HG03159 (cell line): ENCODE measurements at regions not wholly inside any gene's neighbourhood (a gene's known extent, or its start where the extent isn't known, plus 50 kb on each side); places are given as distances from the start of the nearest gene placed in this dataset.

Experiments
- ATAC-seq: cut with Tn5 transposase; IDR thresholded peaks from one replicate; pipeline ENCODE4 v1.9.1; 2021; ENCODE audit warnings: mild to moderate bottlenecking, moderate library complexity; ENCODE audit not compliant: unreplicated experiment

GRCh38 chr14:101128478-101129321 lies 225.2 kb upstream of the RTL1 start:
- ATAC-seq, result no peak

DNA sequence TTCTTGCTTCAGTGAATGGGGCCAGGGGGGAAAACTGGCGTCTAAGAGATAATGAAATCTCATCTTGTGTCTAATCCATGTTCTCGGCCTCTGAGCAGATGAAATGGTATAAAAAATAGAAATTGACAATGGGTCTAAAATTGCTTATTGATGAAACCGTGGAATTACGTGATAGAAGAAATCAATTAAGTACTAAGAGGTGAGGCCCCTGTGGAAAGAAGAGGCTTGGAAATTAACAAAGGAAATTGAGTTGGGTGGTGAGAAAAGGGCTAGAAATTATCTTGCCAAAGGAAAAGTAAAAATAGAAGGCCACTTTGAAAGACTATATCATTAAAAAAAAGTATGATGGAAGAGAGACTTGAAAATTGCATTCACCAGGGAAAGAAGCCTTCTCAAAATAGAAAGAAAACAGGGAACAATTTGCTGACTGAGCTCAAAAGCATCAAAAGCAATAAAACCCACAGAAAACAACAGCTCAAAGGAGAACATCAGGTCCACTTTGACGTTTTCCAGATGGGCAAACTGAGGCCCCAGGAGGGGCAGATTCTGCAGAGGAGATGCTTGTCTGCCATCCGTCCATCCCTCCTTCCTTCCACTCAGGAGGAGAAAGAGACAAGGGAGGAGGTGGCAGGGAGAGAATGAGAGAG lies 226.1 kb upstream of the RTL1 start:
- ATAC-seq, result no peak

DNA sequence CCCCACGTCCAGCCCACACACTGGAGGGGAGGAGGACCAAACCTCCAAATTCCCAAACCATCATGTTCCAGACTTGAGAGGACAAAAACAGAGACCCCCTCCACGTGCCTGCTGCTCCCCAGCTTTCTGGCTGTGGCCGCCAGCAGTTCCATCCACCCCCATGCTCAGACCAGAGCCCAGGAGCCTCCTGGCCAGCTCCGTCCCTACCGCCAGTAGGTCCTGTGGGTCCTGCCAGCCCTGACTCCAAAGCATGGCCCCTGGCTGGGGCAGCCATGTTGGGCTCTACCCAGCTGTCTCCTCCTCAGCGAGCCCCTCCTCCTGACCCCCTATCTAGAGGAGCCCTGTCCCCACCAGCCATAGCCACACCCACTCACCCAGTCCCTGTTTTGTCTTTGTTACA lies 227.3 kb upstream of the RTL1 start:
- no peak for ATAC-seq

- no peak for ATAC-seq
These were observed 228.0 kb upstream of the RTL1 start for GRCh38 chr14:101131451-101131916.

DNA sequence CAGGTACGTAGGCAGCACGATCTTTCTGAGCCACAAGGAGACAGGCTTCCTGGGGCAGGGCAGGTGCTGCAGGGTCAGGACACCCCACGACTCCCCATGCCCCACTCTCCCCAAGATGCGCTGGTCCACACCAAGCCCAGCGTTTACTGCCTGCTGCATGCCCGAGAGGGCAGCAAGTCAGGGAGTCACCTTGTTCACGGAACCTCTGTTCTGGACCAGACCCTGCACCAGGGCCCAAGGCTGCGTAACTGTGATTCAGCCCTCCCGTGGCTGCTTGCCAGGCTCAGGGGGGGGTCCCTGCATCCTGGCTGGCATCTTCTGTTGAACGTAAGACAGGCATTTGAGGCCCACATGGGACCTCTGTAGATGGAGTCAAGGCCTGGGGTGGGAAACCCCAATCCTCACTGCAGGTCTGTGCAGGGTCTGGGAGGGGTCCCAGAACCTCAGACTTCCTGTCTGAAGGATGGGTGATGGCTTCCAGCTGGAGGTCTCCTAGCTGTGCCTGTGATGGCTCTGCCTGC lies 228.6 kb upstream of the RTL1 start:
- ATAC-seq, result no peak

DNA sequence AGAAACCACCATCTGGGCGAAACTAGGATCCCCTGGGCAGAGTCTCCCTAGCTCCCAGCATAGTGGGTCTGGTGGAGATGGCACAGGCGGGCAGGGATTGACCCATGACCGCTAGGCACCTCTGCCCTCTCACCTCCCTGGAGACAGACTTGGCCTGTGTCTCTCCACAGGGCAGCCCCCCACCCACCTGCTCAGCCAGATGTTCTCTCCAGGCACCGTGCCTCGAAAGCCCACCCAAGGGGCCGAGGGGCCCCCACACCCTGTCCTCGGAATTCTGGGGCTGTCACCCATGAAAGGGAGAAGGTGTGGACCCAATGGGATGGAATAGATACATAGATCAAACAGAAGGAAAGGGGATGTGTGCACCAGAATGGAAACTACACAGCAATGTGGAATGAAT lies 229.1 kb upstream of the RTL1 start:
- no peak for ATAC-seq

DNA sequence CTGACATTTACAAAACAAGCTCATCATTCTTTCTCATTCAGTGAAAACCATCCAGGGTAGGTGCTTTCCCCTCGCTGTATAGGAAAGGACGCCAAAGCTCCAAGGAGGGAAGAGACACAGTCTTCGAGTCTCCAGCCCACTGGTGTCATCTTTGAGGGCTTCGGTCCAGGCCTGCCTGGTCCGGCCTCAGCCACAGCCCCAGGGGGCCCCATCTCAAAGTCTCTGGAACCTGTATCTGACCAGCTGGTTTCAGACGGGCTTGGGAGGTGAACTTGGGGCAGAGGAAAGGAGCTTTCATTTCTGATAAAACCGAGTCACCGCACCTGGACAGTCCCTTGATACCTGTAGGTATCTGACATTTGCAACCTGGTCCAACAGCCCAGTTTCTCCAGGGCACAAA lies 229.5 kb upstream of the RTL1 start:
- ATAC-seq, result no peak

DNA sequence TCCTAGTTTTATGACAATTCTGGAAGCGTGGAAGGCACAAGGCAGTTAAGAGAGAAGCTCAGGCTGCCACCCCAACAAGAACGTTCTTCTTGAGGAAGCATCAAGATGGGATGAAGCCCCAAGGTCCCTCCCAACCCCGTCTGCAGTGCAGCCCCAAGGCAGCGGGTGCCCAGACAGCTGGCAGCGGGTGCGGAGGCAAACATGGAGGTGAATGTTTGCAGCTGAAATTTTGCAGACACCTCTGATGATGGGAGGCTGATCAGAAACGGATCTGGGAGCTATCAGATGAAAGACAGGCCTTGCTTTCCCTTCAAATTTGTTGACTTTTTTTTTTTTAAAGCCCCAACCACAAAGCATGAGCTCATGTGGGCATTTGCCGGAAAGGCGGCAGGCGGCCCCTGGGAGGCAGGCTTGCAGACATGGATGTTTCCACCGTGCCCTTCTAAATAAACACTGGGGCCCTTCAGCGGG lies 230.7 kb upstream of the RTL1 start:
- no peak for ATAC-seq

GRCh38 chr14:101134851-101135433 lies 231.4 kb upstream of the RTL1 start:
- ATAC-seq, result no peak

- no peak for ATAC-seq
These were observed 232.5 kb upstream of the RTL1 start for GRCh38 chr14:101135796-101136742.

DNA sequence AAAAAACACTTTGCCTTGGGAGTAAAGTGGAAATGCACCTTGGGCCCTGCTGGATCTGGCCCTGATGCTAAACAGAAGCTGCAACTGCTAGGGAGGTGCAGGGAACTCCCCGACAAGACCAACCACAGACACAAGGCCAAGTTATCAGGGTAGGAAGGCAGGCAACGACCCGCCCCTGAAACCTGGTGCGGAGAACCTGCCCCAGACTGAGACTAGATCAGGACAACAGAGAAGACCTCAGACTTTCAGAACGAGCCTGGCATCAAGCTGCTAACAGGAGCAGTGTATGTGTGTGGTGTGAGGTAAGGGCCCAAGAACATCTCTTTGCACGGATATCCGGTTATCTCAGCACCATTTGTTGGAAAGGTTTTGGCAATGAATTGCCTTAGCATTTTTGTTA lies 233.7 kb upstream of the RTL1 start:
- no peak for ATAC-seq

GRCh38 chr14:101147848-101148247 lies 244.3 kb upstream of the RTL1 start:
- ATAC-seq, result no peak

GRCh38 chr14:101150039-101150610 lies 246.6 kb upstream of the RTL1 start:
- ATAC-seq, result no peak

GRCh38 chr14:101151226-101151926 lies 247.9 kb upstream of the RTL1 start:
- ATAC-seq, result no peak

- no peak for ATAC-seq
These were observed 248.4 kb upstream of the RTL1 start for GRCh38 chr14:101151927-101152305.

DNA sequence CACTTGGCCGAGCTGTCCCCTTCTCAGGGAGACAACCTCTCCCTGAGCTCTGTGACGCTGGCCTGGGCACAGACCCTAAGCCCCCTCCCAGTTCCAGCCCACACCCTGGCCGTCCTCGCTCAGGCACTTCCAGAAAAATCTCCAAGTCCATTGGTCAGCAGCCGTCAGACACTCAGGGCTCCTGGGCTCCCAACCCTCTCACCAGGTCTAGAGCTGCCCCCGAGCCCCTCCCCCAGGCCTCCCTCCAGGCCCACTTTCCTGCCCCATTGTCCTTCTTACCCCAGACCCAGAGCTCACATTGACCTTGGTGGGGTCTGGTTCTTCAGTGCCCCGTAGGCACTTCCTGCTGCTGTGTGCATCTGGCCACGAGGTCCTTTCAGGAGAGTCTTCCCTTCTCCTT lies 249.3 kb upstream of the RTL1 start:
- no peak for ATAC-seq

DNA sequence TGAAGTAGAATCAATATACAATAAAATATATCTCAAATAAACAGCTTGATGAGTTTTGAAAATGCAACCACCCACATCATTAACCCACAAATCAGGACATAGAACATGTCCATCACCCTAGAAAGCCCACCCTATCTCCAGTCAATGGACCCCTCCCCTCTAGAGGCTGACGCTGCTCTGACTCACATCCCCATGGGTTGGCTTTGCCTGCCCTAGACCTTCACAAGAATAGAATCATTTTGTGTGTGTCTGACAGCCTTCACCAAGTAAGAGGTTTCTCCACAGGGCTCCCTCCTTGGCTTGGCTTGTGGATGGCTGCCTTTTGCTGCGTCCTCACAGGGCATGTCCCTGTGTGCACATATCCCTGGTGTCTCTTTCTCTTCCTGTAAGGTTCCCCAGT lies 250.2 kb upstream of the RTL1 start:
- ATAC-seq, result no peak

DNA sequence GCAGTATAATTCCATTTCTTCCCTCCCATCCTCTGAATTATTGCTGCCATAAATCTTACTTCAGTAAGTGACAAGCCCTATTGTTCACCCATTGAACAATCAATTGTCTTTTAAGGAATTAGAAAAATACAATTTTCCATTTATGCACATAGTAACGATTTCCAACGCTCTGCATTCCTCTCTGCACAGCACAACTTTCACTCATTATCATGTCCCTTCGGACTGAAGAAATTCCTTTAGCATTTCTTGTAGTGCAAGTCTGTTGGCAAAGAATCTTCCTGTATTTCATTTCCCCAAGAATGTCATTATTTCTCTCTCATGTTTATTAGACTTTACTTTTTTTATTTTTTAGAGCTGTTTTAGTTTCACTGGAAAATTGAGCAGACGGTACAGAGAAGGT lies 252.1 kb upstream of the RTL1 start:
- ATAC-seq, result no peak

DNA sequence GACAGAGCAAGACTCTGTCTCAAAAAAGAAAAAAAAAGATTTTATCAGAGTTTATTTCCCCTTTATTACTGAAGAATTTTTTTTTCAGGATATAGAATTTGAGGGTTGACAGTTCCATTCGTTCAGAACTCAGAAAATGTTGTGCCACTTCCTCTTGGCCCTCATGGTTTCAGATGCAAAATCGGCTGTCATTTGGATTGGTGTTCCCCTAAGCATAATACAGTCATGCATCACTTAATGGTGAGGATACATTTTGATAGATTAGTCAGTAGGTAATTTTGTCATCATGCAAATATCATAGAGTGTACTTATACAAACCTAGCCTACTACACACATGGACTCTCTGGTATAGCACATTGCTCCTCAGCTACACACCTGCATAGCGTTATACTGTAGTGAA lies 263.9 kb upstream of the RTL1 start:
- no peak for ATAC-seq

DNA sequence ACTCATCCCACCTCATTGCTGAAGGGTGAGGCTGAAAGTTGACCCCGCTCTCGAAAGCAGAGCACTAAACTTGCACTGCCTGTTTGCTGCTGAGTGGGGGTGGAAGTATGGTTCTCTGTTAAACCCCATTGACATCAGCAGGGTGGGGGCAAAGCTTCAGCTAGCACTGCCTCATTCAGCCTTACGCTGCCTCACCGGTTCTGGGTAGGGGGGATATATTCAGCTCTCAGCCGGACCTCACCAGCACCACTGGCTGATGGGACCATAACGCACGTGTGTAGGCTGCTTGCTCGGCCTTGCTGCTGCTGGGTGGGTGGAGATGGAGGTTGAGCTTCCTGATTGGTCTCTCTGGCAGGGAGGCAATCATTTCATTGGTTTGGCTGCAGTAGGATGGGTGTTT lies 265.7 kb upstream of the RTL1 start:
- ATAC-seq, result no peak
